GM19468 (cell line): ENCODE measurements at regions not wholly inside any gene's neighbourhood (a gene's known extent, or its start where the extent isn't known, plus 50 kb on each side); places are given as distances from the start of the nearest gene placed in this dataset.

Experiments
- ATAC-seq: cut with Tn5 transposase; IDR thresholded peaks from one replicate; pipeline ENCODE4 v1.9.1; 2021; ENCODE audit warnings: mild to moderate bottlenecking, moderate library complexity, moderate number of reproducible peaks; ENCODE audit not compliant: unreplicated experiment; ENCODE audit errors: extremely low read depth

DNA sequence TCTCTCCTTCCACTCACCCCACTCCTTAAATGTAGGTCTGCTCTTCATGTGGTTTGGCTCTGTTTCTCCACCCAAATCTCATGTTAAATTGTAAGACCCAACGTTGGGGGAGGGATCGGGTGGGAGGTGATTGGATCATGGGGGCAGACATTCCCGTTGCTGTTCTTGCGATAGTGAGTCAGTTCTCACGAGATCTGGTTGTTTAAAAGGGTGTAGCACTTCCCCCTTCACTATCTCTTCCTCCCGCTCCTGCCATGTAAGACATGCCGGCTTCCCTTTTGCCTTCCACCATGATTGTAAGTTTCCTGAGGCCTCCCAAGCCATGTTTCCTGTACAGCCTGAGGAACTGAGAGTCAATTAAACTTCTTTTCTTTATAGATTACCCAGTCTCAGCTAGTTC lies 1044.5 kb upstream of the POU3F3 start:
- ATAC-seq = no peak

DNA sequence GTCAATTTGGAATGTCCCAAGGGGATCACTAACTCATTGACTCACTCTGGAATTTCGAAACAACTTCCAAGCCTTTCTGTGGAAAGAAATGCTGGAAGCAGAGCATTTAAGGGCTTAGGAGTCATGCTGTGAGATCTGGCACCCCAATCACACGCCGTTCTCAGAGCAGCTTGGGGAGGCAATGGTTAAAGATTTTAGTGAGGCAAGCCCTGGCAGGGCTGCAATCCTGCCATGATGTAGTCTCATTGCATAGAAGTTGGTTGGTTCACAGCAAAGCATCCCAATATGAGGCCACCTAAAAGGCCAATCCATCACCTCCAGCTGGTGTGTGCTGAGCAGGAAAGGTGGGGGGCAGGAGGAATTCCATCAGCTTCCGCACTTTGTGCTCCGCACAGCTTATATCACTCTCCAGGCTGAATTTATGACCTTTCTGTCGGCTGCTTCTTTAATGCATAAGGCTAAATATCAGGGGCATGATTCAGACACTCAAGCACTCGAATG lies 1043.9 kb upstream of the POU3F3 start:
- ATAC-seq = no peak

DNA sequence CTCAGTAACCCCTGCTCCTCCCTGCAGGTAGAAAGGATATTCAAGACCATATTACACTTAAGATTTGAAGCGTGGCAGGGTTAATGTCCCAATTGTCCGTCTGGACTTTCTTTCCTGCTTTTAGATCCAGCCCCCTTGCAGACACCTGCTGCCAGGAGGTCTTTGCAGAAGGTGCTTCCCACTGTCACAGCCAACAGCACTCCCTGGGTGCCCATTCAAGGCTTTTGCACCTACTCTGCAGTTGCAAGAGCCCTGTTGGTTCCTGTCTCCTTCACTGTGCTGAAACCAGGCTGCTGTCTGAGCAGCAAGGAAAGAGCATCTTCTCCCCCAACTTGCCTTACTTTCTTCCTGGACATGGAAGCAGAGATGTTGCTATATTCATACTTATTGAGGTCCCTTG lies 1043.0 kb upstream of the POU3F3 start:
- ATAC-seq = no peak

DNA sequence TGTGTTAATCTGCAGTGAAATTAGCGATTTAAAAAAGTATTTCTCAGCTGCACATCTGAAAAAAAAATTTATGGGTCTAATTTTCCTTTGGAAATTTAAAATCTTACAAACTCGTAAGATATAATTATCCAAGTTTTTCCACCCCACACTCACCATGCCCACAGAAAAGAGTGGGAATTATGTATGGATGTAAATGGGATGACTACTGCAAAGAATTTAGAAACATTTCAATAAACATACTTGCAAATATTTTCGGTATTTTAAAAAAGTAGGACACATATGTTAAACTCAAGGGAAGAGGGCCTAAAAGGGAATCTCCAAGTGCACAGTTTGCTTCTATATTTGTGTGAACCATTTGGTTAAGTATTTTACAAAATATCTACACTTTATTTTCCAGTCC lies 1039.9 kb upstream of the POU3F3 start:
- ATAC-seq = no peak

DNA sequence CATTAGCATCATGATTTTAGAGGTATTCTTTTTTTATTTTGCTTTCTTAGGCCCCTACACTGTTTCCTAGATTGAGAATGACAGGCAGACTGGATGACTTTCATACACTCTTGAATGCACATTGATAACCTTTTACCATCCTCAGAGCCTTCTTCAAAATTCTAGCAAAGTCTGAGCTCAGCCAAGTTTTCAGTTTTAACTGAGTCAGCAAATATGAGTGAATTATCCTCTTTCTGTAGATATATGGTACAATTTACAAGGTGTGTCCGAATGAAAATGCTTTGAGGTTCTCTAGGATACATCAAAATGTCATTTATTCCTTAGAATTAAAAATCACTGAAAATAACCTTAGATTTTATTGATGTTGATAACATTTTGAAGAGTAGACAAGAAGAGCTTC lies 1038.2 kb upstream of the POU3F3 start:
- ATAC-seq = no peak

DNA sequence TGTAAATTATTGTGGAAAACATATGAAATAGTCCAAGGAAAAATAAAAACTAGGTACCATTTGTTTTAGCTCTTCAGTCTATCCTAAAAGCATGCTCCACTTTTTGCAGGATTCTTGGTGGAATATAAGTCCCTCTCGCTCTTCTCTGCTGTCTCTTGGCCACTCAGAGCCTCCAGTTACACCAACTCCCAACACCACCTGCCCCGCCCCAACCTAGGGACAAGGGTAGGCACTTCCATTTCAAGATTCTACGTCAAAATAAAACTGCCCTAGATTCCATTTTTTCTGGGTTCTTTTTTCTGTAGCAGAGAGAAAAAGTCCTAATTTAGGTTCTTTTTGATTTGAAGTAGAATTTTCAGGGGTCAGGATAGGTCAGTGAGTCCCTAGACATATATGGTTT lies 1036.2 kb upstream of the POU3F3 start:
- ATAC-seq = no peak

DNA sequence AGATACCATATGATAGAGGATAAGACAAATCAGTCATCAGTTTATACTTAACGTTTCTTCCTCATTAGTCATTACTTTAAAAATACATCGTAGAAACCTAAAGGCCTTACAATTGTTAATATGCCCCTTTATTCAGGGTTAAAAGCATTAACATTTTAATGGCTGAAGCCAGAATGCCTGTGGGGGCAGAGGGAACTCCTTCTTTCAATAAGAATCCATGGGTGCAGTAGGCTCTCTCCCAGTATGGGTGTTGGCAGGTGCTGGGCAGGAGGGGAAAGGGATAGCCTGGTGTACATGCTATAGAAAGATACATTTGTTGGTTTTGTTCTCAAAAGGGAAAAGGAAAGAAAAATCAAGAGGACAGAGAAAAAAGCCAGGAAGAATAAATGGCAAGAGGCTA lies 1035.7 kb upstream of the POU3F3 start:
- no peak for ATAC-seq

DNA sequence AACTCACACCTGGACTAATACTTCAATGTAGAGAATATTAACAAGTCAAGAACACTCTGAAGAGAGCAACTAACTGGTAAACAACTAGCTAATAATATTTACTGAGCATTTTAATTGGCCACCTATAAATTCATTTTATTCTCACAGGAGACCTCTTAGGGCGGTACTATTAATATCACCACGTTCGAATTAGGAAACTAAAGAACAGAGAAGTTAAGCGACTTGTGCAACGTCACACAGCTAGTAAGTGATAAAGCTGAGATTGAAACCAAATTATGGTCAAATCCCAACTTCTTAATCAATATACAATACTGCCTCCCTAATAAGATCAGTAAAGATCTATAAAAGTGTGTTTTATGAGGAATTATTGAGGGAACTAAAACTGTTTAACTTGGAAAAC lies 1034.3 kb upstream of the POU3F3 start:
- ATAC-seq = no peak

DNA sequence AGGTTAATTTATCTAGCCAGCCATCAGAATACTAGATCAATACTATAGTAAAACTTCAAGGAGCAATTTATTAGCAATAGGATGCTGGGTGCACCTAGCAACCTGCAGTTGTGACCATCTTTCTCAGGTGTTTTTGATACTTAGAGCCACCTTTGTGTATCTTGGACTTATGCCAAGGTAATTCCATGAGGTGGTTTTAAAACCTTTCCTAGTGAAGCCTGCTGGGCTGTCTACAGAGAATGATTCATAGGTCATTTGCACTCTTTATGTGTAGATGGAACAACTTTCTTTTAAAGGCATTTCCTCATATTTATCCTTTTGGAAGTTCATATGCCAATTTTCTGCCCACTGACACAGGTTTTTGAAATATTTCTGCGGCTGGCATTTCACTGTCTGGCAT lies 1030.1 kb upstream of the POU3F3 start:
- ATAC-seq = no peak

DNA sequence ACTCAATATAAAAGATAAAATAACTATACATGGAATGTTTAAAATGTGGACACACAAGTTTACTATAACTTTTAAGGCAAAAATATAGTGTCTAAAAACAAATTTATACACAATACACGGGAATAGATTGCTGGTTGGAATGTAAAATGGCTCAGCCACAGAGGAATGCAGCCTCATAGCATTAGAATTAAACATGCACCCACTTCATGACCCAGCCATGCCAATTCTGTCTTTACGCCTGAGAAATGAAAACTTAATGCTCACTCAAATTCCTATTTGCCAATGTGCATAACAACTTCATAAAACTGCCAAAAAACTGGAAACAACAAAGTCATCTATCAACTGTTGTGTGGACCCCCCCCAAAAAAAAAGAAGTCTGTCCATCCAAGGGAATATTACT lies 1006.6 kb upstream of the POU3F3 start:
- ATAC-seq = no peak

DNA sequence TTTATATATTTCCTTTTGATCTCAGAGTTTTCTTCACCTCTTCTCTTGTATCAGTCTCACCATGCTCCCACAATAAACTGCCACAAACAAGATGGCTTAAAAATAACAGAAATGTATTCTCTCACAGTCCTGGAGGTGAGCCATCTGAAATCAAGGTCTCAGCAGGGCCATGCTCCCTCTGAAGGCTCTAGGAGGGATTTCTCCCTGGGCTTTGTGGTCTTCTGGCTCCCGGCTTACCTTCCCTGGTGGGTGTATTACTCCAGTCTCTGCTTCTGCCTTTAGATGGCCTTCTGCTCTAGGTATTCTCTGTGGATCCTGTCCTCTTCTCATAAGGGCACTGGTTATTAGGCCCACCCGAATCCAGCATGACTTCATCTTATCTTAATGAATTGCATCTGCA lies 994.7 kb upstream of the POU3F3 start:
- no peak for ATAC-seq

DNA sequence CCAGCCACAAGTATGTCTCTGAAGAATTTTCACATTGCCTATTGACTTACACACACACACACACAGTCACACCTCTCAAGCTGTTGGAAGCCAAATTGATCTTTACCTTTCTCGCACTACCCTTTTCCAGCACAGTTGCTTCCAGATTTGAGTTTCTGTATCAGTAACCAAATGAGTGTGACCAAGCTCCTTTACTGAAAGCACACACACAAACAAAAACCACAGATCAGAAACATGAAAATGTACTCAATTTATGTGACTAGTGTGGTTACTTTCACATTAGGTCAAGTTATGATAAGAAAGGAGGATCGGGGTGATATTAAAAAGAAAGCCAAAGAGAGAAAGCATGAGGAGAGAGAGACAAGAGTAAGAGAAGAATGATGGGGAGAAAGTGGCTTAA lies 993.9 kb upstream of the POU3F3 start:
- ATAC-seq = no peak

DNA sequence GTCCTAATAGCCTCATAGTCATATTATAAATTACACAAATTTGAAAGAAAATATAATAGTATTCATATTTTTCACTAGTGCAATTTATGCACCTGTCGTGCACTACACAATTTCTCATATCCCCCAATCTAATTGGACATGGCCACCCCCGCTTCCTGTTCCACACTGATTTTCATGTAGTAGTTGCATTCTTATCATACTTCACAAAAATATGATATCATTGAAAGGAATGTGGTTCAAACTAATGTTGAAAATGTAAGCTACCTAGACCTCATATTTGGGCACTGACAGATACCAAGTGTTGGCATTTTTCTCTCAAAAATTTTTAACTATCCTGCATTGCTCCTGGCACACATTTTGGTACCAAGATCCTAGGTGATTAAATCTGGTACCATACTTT lies 985.5 kb upstream of the POU3F3 start:
- ATAC-seq = no peak

DNA sequence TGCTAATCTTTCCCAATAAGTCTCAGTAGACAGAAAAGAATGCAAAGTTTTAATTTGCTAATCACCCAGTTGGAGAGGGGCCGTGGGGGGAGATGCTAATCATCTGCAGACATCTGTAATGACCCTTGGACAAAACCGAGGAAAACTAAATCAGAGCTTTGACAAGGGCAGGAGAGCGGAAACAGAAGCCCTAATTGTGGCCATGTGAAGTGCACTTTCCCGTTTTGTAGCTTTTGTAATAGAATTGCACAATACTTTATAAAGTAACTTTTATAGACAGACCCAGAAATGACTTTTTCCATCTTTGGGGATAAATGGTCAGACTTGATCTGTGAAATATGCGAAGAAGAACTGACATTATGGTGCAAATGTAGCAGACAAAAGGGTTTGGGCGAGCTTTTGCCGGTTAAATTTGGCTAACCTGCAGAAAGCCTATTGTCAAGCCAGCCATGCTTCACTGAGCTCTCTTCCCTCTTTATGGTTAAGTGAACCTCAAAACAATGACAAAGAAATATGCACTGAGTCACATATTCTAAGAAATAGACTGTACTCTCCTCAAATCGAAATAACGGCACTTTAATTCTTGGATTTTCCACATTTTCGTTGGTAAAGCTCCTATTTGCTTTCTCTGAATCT lies 980.1 kb upstream of the POU3F3 start:
- no peak for ATAC-seq

DNA sequence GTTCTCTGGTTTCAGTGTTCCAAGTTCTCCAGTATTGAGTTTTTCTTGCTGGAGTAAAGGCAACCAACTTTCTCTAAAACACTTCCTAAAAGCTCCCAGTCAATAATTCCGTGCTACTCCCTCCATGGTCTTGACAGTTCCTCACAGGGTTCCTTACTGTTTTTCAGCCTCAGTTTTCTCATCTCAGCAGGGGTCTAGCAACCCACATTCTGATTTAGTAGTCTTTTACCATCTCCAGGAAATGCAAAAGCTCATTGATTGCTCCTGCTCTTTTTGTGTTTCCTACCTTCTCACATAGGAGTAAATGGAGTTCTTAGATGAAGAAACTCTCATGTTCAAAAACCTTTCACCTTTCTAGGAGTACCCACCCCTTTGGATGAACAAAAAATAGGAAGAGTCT lies 978.8 kb upstream of the POU3F3 start:
- no peak for ATAC-seq

DNA sequence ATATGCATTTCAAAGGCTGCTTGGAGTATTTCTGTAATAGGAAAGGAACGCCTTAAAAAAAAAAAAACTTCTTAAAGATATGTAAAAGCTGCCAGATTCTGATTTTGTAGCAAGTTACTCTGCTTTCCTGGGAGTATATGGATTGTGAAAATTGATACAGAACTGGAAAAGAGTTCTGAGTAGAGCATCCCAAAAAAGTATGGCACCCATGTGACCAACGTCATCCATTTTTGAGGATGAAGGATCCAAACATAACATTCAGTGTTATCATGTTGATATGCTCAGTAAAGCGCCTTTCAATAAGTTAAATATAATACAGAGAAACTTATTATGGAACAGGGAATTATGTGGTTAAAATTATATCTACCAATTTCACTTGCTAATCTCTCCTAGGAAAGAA lies 978.4 kb upstream of the POU3F3 start:
- no peak for ATAC-seq

DNA sequence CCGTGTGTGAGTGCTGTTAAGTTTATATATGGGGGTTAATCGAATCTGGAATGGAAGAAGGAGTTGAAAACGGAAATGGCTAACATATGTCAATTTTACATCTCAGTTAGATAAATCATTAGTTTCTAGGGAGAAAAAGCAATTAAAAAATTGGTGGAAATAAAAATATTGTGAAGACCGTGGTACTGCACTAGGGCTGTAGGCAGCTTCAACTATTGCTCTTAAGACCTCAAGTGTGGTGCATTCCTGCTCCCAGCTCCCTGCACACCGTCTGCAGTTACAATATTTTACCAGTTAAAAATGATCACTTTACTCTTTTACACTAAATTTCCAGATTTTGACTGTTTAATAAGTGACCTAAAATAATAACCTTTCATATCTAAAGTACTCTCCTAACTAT lies 977.3 kb upstream of the POU3F3 start:
- no peak for ATAC-seq

DNA sequence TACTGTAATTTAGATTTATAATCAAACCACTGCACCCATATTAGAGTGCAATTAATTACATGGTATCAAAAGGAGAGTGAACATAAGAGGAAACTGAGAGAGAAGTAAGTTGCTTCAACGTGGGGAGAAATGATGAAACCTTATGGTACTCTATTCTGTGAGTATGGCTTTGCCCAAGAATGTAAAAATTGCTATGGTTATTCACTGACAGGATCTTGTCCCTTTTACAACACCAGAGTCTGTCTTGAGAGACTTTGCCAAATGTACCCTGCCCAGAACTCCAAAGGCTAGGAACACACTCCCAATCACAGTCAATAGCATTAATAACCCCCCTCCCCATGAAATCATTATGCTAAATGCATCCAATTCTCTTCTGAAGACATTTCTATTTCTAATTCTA lies 974.8 kb upstream of the POU3F3 start:
- no peak for ATAC-seq

DNA sequence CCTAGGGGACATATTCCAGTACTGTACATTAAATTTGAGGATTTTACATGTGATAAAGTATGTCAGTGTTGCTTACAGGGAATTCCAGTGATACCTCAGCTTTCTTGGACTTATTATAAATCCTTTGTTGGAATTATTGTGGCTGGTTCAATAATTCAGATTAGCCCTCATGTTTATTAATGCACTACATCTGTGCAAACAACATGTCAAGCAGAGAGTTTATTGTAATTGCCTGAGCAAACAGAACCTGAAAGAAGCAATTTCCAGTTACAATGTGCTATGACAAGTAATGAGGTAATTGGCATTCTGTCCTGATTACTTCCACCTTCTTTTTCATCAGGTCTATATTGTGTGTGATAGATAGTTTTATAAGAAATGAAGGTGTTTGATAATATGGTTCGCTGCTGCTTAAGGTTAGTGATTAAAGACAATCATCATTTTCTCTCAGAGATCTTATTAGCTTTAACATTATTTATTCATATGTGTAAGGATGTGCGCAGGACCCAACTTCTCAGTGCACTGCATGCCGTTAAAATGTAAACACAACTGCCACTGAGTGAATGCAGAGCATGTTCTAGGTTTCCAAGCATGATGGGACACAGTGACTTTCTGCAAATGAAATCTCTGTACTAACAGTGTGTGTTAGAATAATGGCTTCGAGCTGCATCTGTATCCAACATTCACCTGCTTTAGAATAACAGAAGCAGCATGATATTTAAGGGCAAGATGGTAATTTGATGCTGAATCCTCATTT lies 973.7 kb upstream of the POU3F3 start:
- ATAC-seq = no peak

DNA sequence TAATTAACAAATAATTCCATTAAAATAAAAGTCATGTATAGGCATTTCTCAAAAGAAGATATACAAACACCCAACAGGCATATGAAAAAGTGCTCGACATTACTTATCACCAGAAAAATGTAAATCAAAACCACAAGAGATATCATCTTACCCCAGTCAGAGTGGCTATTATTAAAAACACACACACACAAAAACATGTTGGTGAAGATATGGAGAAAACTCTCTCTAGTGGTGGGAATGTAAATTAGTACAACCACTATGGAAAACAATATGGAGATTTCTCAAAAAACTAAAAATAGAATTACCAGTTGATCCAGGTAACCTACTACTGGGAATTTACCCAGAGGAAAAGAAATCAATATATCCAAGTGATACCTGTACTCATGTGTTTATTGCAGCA lies 966.3 kb upstream of the POU3F3 start:
- no peak for ATAC-seq

DNA sequence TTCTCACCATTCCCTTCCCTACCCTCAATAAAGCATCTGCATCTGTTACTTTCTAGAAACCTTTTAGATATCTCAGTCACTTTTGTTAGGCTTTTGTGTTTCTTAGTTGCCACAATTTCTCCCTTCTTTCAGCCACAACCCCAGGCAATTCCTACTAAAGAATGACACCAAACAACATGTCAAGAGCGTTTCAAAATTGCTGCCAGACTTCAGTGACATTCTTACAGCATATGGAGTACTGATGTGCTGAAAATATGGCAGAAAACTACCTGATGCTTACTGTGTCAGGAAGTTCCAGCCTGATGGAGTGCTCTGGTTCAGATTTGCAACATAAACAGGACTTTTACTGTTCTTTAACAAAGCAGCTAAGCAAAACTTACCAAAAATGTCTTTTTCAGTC lies 957.7 kb upstream of the POU3F3 start:
- no peak for ATAC-seq

DNA sequence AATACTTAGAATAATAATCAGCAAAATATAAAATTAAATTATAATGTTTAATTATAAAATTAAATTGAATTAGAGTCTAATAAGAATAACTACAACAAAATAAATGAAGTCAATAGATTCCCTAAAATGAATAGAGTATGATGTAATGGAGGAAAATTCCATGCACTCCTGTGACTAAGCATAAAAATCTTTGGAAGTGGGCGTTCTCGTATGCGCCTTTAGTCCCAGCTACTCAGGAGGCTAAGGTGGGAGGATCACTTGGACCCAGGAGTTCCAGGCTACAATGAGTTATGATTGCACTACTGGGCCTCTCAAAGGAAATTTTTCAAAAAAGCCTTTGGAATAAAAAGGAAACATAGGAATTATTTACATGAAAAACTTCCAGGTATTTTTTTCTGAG lies 955.4 kb upstream of the POU3F3 start:
- no peak for ATAC-seq
